UCSD-AML1 (cell line): ENCODE measurements at regions not wholly inside any gene's neighbourhood (a gene's known extent, or its start where the extent isn't known, plus 50 kb on each side); places are given as distances from the start of the nearest gene placed in this dataset.

Experiments
- DNase-seq: peaks from one replicate; lab custom pipeline; 2025; ENCODE audit not compliant: unreplicated experiment; lab: John Stamatoyannopoulos, UW

- no peak for DNase-seq
These were observed 146.5 kb downstream of the CCDC34 start for GRCh38 chr11:27216270-27217149.

DNA sequence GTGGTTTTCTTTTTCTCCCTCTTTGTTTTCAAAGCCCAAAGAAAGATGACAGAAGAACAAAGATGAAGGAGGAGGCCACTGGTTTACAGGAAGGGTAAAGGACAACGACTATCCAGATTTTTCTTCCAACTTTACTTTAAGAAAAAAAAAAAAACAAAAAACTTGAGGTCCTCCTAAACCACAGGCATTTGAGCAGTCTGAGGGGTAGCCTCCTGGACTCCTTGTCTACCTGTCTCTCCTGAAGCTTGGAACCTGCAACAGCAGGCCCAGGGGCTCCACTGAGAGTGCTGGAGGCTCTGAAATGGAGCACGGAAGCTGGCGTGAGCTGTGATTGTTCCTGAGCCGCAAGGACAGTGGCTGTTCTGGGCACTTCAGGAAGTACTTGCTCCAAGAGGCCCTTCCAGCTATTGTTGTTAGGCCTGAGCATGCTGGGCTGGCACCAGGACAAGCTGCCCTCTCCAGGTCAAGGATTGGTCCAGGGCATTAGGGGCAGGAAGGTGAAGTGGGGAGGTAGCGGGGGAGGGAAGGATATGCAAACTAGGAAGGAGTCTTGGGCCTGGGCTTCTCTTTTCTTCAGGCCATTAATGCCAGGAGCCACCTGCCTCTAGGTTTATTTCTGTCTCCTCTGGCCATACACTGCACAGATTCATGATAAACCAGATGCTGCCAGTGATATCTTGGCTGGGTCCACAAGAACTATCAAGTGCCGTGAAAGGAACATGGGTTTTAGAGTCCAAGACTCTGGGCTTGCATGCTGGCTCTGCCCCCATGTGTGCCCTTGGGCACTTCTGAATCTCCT is 147.3 kb downstream of the CCDC34 start:
- no peak for DNase-seq

DNA sequence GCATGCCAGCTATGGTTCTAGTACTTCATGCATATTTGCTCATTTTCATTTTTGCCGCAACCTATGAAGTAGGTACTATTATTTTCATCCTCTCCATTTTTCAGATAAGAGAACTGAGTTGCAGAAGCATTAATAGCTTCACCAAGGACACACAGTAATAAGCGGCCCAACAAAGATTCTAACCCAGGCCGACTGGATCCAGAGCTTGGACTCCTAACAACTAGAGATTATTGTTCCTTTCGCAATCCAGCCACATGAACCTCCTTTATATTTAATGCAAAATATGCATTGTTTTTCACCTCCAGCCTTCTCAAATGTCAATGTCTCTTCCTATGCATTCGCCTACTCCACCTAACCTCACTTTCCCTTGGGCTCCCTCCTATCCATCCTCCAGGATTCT is 148.3 kb downstream of the CCDC34 start:
- DNase-seq: no peak

- DNase-seq: no peak
These were observed 149.8 kb downstream of the CCDC34 start for GRCh38 chr11:27213232-27213660.

GRCh38 chr11:27212248-27212780 is 150.7 kb downstream of the CCDC34 start:
- no peak for DNase-seq

DNA sequence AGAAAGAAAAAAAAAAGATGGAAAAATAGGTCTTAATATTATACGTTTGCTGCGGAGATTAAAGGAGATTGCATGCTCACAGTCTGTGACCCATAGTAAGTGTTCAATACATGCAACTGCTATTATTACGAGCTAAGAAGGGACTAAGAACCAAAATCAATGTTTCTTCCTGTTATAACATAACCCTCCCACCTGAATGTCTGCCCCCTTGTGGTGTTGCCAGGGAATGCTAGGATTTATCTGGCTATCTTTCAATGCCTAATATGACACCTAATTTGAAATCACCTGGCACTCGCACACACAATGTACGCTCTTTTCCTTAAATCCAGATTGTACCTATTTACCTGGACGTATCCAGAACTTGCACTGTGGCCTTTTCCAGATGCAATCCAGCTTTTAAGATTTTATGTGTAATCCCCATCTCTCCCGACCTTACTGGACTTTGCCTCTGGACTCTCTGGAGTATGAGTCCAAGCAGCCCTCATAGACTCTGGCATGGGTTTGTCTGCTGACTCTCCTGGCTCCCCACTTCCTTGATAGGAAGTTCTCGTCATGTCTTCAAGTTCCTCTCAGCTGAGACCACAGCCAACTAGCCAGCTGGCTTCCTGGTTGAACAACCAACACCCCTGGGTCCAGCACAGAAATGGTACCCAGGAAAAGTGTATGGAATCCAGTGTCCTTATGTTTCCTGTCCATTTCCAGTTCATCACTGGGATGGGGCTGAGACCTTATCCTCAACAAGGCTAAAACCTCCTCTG is 151.5 kb downstream of the CCDC34 start:
- no peak for DNase-seq

DNA sequence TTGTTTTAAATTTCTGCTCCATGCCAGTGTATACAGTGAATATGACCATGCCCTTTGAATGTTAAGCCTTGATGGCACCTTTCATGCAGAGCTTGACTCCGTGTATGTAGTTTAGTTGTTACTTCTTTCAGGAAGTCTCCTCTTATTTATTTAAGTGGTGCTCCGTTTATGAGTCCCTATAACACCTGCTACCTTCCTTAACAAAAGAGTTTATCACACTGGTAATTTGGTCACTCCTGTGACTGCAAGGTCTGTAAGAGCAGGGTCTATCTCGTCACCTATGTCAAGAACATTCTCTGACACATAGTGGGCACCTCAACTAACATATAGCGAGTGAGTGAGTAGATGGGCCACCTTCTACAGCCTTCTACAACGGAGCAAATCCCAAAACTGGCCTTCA is 152.5 kb downstream of the CCDC34 start:
- no peak for DNase-seq

DNA sequence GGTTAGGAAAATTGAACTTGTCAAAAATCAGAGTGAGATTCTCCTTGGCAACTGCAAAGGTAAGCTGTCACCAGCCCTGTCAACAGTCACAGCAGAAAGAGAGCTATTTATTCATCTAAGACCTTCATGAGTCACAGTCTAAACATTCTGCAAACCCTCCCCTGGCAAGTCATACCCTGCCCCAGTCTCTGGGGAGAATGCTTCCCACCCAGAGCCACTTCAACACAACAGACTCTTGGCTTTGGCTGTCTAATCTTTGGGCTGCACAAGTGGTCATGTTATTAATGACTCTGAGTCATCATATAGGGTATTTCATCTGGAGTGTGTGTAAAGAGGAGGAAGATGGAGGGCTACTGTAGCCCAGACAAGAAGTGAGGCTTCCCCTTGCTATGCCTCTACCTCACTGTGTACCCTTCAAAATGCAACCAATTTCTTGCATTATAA is 153.4 kb downstream of the CCDC34 start:
- no peak for DNase-seq

GRCh38 chr11:27208846-27209245 is 154.2 kb downstream of the CCDC34 start:
- DNase-seq: no peak

GRCh38 chr11:27207025-27207650 is 155.9 kb downstream of the CCDC34 start:
- no peak for DNase-seq

GRCh38 chr11:27205779-27206570 is 157.0 kb downstream of the CCDC34 start:
- no peak for DNase-seq

- DNase-seq: no peak
These were observed 157.8 kb downstream of the CCDC34 start for GRCh38 chr11:27205250-27205649.

GRCh38 chr11:27204529-27204928 is 158.5 kb downstream of the CCDC34 start:
- DNase-seq: no peak

- no peak for DNase-seq
These were observed 159.9 kb downstream of the CCDC34 start for GRCh38 chr11:27203077-27203647.

- DNase-seq: no peak
These were observed 161.1 kb downstream of the BBOX1 start for GRCh38 chr11:27201454-27202302.

DNA sequence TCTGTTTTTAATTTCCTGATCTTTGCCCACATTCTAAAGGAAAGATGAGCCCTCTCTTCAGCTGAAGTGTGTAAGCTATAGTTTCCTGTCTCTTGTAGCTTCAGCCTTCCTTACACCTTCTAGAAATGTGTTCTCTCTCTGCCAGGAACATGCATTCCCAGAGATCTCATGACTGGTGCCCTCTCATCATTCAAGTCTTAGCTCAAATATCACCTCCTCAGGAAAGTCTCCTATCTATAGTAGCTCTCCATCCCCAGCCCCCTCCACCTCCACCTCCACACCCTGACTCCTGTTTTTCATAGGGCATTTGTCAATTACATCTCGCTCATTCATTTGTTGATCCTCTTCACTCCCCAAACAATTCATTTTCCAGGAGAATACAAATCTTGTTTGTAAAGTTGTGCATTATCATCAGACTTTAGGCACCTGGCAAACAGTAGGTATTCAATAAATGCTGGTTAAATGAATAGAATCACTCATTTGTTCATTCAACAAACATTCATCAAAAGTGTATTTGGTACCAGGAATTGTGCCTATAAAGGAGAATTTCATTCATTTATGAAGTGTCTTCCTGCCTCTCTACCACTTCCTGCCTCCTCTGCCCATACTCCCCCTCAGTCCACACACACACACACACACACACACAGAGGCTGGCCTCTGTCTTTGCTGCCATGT is 160.3 kb downstream of the BBOX1 start:
- peak; percentile 23 for DNase-seq

GRCh38 chr11:27196203-27196897 is 155.7 kb downstream of the BBOX1 start:
- no peak for DNase-seq
